KBM-7 (cell line): ENCODE measurements at regions not wholly inside any gene's neighbourhood (a gene's known extent, or its start where the extent isn't known, plus 50 kb on each side); places are given as distances from the start of the nearest gene placed in this dataset.
"Not testable (repeated sequence)": the region's sequence is repeated elsewhere in the genome, so short reads cannot be mapped to it uniquely, and the experiment has no call there.

Experiments
- DNase-seq: peaks from one replicate; pipeline ENCODE4 v3.0.0-alpha.2; 2015
- in situ Hi-C: fragments of 300-500 bp; cut with MboI; formaldehyde crosslinking; loops from 2 replicates; pipeline ENCODE4 v1.14.3; 2020; ENCODE audit warnings: low sequenced_read_pairs, low pct_unique_long_range_greater_than_20kb, mixed read lengths

DNA sequence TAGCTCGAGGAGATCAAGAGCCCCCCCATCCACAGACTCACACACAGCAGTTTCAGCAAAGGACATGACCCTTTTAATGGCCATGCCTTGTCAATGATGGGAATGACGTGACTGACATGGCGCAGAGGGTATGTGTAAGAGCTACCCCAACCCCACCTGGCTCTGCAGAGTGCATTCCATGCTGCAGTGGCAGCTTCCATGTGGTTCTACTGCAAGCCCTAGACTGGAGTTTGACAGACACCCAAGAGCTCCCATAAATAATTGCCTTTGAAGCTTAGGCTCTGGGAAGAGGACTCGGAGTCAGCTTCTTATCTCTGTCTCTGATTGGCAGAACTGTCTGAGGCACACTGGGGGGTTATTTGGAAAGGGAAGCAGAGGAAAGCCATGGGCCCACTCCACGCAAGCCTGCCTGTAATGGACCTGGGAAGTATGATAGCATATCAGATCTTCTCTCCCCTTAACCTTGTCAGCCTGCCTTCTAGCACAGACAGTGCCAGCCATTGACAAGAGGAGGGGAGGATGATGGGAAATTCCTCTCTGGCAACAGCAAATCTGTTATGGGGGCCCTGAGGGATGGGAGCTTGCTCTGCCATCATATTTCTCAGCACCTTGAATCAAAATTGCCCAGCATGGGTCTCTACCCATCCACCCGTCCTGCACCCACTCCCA is 478.5 kb upstream of the PODXL start:
- no peak for DNase-seq
- in situ Hi-C loops = no loop called here

DNA sequence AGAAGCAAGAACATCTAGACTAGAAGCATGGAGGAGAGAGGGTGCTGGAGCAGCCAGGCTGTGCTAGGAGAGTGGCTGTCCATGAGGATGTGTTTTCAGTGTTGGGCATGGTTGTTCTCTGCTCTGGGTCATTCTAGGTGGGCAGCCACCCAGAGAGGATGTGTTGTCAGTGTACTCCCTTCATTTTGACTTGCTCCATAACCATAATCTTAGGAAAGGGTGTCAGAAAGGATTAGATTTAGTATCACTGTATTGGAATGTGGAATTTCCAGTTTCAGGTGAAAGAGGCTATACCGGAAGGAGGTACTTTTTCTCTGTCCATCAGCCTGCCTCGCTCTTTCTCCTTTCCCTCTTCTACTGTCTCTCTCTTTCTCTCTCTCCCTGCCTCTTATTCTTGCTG is 474.5 kb upstream of the PODXL start:
- in situ Hi-C loops = no loop called here
- DNase-seq = no peak

DNA sequence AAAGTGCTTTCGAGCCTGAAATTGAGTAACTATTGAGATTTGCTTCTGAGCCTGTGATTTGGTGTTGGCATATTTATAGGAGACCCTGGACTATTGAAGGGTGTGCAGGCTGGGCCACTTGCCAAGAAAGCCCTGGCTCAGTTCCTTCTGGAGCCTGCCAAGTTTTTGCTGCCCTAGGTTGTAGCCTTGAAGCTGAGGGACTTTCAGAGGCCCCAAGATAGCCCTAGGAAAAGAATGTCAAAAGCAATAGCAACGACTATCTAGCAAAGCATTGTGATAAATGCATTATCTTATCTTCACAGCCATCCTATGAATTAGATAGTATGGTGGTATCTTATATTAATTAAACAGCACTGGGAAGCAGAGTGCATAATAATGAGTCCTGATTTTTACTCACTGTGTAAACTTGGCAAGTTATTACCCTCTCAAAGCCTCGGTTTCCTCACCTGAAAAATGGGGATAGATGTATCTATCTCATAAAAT is 473.7 kb upstream of the PODXL start:
- no peak for DNase-seq
- in situ Hi-C loops = no loop called here

DNA sequence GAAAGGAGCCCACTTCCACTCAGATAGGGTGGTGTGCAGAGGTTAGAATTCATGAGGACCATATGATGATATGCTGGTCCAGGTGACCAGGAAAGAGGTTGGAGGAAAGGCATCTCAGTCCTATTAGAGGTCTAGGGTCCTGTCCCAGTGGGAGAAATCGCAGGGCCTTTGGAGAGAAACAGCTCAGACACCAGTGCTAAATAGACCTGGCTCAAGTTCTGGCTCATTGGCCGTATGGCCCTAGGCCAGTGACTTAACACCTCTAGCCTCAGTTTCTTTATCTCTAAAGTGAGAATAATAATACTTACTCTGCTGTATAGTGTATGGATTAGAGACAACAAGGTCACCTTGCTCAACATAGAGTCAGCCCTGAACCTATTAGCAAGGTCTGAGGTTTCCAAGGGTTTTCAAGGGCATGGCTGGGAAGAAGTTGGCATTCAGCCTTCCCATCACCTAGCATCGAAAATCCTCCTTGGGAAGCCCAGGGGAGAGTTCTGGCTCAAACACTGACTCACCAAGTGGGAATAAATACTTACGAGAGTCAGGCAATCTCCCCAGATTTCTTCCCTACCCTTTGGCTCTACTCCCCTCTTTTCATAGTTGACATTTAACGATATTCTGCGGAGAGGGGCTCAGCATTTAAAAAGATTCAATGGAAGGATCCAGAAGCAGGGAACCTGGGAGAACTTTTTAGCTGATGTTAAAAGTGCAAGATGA is 473.1 kb upstream of the PODXL start:
- in situ Hi-C loops = no loop called here
- no peak for DNase-seq

DNA sequence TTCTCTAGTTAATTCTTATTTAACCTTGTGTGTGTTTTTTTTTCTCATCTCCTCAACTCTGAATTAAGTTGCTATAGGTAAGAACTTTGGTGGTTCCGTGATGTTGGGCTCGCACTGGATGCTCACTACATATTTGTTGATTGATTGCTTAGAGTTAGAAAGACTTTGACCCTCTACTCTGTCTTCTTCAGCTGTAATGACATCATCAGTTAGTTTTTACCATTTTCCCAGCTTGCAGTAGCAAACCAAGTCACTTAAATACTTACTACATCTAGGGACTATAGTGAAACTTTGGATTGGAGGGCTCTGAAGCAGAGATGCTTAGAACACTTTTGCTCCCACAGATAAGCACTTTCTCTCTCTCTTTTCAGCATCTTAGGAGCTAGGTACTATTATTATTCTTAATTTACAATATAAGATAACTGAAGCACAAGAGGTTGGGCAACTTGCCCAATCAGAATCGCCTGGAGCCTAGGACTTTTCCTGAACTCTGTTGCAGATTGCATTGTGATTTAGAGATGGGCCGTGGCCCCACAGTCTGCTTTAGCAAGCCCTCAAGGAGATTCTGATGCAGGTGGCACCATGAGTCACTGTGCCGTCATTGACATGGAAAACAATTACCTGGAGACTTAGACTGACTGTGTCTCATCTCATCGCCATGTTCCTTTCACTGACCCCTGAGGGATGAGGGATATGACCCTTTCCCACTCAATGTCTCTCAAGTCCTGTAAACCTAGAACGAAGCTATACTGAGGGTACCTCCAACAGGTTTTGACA is 471.9 kb upstream of the PODXL start:
- in situ Hi-C loops = no loop called here
- no peak for DNase-seq

DNA sequence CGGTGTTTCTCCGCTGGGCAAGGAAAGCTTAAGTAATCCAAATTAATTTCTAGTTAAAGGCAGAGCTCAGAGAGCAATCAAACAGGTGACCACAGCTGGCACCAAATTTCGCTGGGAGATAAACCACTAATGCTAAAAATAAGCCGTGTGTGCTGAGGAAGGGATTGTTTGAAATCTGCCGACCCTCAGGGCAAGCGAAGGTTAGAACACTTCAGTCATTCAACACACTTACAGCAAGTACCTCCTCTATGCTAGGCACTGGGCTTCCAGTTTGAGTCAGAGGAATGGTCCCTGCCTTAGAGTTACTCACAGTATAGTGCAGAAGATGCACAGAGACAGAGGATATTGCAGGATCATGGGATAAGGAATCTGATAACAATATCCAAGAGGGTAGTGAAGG is 467.9 kb upstream of the PODXL start:
- no peak for DNase-seq
- in situ Hi-C loops = loop anchor here (25.0 kb wide), 1 partner anchor 88 kb away; no protein-coding TSS in a partner anchor

DNA sequence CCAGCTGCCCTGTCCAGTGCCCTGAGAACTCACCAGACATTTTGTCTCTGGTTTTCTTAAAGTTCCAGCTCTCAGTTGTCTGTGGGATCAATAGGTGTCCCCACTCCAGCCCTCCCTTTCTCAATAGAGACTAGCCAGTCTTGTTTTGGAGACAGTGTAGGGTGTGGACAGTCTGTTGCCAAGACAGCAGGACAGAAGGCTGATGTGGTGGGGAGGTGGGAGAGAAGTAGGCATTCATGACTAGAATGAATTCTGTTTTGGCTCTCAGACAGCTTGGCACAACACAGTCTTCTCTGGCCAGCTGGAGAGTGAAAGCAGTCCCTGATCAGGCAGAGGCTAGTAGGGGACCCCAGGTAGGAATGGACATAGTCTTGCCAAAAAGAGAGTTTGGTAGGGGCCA is 467.0 kb upstream of the PODXL start:
- in situ Hi-C loops = loop anchor here (25.0 kb wide), 1 partner anchor 89 kb away; no protein-coding TSS in a partner anchor
- no peak for DNase-seq

DNA sequence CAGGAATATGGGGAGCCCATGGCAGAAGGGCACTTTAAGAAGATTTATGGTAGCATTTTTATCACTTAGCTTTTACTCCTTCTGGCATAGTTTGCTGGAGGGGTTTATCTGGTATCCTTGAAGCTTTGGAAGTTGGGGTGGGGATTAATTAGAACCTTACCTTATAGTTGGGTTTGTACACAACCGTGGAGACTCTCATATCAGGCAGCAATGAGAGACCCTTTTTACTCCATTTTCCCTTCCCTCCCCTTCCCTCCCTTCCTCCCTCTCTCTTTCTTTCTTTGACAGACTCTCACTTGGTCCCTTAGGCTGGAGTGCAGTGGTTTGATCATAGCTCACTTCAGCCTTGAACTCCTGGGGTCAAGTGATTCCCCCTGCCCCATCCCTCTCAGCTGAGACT is 465.8 kb upstream of the PODXL start:
- in situ Hi-C loops = loop anchor here (25.0 kb wide), 1 partner anchor 90 kb away; no protein-coding TSS in a partner anchor
- DNase-seq = no peak

DNA sequence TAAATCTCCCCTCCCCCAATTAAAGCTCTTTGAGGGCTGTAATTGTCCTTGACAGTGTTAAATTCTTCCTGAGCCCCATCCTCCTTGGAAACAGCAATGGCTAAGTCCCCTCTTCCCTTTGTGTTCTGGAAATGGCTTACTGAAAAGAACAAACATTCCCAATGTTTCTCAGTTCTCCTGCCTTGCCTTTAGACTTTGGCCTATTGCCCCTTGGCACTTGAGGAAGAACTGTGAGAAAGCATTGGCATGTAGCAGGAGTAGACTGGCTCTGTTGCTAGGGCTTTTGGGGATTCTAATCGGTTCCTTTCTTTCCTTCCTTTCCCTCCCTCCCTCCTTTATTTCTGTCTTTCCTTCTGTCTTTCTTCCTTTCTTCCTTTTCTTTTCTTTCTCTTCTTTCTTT is 463.3 kb upstream of the PODXL start:
- no peak for DNase-seq
- in situ Hi-C loops = loop anchor here (25.0 kb wide), 1 partner anchor 93 kb away; no protein-coding TSS in a partner anchor

DNA sequence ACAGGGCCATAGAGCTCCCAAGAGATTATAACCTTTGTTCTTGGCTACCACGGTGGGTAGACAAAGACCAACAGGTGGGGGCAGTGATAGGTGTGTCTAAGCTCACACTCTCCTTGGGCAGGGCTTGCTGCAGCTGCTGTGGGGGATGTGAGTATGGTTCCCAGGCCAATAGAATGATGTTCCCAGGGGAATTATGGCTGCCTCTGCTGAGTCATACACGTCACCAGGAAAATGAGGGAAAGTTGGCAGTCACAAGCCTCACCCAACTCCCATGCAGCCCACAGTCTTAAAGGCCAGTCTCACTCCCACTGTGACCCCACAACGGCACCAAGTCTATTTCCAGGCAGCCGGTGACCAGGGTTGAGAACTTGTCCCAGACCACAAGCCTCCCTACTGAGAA is 453.4 kb upstream of the PODXL start:
- DNase-seq = no peak
- in situ Hi-C loops = loop anchor here (25.0 kb wide), 1 partner anchor 103 kb away; no protein-coding TSS in a partner anchor

DNA sequence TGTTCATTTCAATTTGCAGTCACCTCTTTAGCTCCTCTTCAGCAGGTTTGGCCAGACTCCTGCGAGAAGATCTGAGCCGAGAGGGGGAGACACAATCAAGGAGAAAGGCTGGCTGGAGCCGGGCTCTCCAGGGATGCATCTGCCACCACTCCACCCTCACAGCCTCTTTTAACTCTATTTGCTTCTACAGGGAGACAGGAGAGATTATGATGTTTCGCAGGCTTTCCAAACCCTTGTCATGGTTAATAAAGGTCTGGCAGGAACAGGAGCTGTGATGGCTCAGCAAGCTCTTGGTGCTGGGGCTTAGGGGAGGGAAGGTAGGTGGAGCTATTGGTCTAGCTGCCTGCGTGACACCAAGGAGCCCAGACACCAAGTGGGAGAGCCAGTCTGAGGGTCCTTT is 448.1 kb upstream of the PODXL start:
- in situ Hi-C loops = loop anchor here (25.0 kb wide), 1 partner anchor 108 kb away; no protein-coding TSS in a partner anchor
- no peak for DNase-seq

DNA sequence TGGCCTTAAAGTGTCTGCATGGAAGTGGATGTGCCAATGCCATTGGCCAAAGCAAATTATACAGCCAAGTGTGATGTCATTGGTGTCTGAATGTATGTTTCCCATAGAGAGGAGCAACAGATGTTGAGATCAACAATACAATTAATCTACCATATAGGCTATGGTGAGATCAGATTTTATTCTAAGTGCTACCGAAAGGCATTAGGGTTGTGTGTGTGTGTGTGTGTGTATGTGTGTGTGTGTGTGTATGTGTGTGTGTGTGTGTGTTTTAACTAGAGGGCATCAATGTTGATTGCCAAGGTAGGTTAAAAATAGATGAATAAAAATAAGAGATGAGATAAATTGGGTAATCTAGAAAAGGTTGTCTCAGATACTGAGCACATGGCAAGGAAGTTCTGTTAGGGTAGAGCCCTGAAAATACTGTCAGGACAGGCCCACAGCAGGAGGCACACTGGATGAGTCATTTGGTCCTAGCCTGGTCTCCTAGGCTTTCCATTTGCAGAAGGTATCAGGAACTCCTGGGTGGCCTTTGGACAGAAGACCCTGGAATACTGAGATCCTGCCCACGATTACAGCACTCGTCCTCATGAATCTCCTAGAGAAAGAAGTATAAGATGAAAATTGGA is 446.0 kb upstream of the PODXL start:
- in situ Hi-C loops = loop anchor here (25.0 kb wide), 1 partner anchor 110 kb away; no protein-coding TSS in a partner anchor
- DNase-seq = no peak

DNA sequence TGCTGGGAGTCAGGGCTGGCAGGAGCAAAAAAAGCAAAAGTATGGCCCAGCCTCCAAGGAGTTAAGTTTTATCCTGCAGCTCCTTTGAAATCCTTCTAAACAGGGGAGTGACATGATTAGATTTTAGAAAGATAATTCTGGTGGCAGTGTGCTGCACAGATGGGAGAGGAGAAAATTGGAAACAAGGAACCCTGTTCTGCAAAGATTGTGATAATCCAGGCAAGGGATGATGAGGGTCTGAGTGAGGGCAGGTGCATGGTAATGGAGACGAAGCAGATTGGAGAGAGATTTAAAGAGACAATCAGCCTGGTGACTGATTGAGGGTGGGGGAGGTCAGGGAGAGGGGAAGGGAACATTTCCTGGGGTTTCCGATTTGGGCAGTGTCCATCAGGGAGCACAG is 444.7 kb upstream of the PODXL start:
- DNase-seq = no peak

DNA sequence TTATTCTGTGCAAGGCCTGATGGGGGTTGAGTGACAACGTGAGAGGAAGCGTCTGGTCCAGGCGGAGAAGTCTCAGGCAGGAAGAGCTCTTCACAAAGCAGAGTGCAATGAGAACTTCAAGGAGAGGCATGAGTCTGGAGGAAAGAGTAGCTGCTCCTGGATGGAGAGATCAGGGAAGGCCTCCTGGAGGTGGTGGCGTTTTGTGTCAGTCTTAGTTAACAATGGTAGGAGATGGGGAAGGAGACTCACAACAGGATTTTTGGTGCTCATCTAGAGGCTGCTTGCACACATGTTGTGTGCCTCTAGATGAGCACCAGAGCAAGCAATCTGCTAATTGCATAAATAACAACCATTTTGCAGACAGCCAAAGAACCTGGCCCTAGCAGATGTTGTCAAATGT is 442.8 kb upstream of the PODXL start:
- no peak for DNase-seq
- in situ Hi-C loops = no loop called here

More for the DNA sequence above, 444.7 kb upstream of the PODXL start:
- in situ Hi-C loops = loop anchor here (25.0 kb wide), 1 partner anchor 111 kb away; no protein-coding TSS in a partner anchor

DNA sequence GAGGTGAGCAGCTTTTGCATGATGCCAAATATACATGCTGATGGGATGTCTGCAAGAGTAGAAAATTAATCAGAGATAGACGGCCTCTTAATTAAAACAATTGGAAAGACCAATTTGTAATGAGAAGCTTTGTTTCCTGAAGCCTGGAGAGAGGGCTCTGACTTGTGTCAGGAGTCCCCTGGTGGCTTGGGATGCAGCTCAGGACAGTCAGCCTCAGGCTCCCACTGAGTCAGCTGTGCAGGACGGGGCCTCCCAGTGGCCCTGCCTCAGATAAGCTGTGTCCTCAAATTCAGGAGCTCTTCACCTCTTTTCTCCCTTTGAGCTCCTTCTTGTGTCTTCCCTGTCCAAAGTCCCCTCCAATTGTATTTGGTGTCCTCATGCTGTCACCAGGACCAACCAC is 438.9 kb upstream of the PODXL start:
- in situ Hi-C loops = no loop called here

DNA sequence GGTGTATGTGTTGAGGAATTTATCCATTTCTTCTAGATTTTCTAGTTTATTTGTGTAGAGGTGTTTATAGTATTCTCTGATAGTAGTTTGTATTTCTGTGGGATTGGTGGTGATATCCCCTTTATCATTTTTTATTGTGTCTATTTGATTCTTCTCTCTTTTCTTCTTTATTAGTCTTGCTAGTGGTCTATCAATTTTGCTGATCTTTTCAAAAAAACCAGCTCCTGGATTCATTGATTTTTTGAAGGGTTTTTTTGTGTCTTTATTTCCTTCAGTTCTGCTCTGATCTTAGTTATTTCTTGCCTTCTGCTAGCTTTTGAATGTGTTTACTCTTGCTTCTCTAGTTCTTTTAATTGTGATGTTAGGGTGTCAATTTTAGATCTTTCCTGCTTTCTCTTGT is 424.6 kb upstream of the PODXL start:
- in situ Hi-C loops, DNase-seq: not testable (repeated sequence)

More for the DNA sequence above, 438.9 kb upstream of the PODXL start:
- DNase-seq = no peak

DNA sequence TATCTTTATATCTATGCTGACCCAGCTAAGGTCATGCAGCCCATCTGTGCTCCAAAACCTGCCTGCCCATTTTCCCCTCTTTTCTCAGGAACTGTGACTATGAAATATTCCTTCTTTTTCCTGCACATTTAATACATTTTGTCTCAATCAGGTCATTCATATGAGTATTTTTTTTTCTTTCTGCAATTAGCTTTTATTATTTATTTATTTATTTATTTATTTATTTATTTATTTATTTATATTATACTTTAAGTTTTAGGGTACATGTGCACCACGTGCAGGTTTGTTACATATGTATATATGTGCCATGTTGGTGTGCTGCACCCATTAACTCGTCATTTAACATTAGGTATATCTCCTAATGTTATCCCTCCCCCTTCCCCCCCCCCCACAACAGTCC is 421.7 kb upstream of the PODXL start:
- DNase-seq, in situ Hi-C loops: not testable (repeated sequence)

DNA sequence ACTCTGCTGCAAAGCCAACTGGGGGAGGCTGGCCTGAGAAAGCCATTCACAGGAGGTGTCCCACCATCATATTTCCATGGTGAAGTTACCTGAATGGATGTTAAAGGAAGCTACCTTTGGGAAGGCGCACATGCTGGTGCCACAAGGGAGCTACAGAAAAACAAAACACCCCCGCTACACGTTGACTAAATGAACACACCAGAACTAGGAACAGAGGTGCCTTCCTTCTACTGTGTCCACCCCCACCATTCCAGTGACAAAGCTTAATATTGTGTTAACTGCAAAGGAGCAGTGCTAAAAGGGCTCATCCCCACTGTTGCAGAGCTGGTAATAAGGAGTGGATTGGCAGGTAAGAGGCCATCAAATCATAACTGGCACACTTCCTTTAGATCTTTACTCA is 420.0 kb upstream of the PODXL start:
- no peak for DNase-seq
- in situ Hi-C loops = no loop called here

DNA sequence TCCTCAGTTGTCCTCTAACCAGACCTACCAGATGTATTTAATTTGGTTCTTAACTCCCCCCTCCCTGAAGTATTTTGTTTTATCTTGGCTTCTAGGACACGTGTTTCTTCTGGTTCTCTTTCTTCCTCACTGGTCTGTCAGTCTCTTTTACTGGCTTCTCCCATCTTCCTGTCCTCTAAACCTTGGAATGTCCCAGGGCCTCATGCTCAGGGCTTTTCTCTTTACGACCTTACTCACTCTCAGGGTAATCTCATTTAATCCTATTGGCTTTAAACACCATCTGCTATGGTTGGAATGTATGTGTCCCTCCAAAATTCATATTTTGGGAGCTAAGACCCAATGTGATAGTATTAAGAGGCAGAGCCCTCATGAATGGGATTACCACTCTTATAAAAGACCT is 418.2 kb upstream of the PODXL start:
- in situ Hi-C loops = no loop called here

More for the DNA sequence above, 418.2 kb upstream of the PODXL start:
- DNase-seq = no peak
